NB4 (cell line): ENCODE measurements at regions not wholly inside any gene's neighbourhood (a gene's known extent, or its start where the extent isn't known, plus 50 kb on each side); places are given as distances from the start of the nearest gene placed in this dataset.

ENCODE experiments used
- CTCF ChIP-seq: IDR thresholded peaks from one replicate; pipeline ENCODE4 v1.5.1; 2012; ENCODE audit warnings: low read depth, low read length
- MAX ChIP-seq: IDR thresholded peaks from 2 replicates; pipeline ENCODE4 v1.6.1; 2011; ENCODE audit warnings: low read depth, low read length
- MYC ChIP-seq: IDR thresholded peaks from 2 replicates; pipeline ENCODE4 v1.6.1; 2011; ENCODE audit warnings: low read depth, low read length
- POLR2A ChIP-seq: IDR thresholded peaks from 2 replicates; pipeline ENCODE4 v1.6.1; 2011; ENCODE audit warnings: mild to moderate bottlenecking; ENCODE audit not compliant: insufficient read length; ENCODE audit errors: extremely low read depth

- TF ChIP-seq CTCF (no peak), POLR2A (no peak), MAX (no peak), MYC (no peak)
These were observed 115.7 kb upstream of the RAG2 start for GRCh38 chr11:36713715-36714114.
